CD14-positive monocyte (primary cell): ENCODE measurements at regions not wholly inside any gene's neighbourhood (a gene's known extent, or its start where the extent isn't known, plus 50 kb on each side); places are given as distances from the start of the nearest gene placed in this dataset.

Source experiments
- DNase-seq, 3 donors: peaks; one replicate each; pipeline ENCODE4 v3.0.0-alpha.2; 2011 to 2022
- H2AFZ ChIP-seq: 2 replicates; pipeline ENCODE4 v1.6.0; 2012; ENCODE audit warnings: mild to moderate bottlenecking, low read depth, low read length, inconsistent platforms; ENCODE audit not compliant: insufficient read depth, poor library complexity, severe bottlenecking
- H3K27ac ChIP-seq, 2 donors: 1 replicate in 1 of 2; 2 replicates in 1 of 2; pipeline ENCODE4 v1.5.1; 2012 to 2013; ENCODE audit warnings: low read length in 2 of 2, control low read depth in 1 of 2, inconsistent platforms in 1 of 2, low read depth in 1 of 2, mild to moderate bottlenecking in 1 of 2
- H3K27me3 ChIP-seq, 2 donors: one replicate each; pipeline versions ENCODE4 v1.6.0 to v1.6.1; 2011 to 2013; ENCODE audit warnings: low read length in 2 of 2; ENCODE audit not compliant: control insufficient read depth in 2 of 2, insufficient read depth in 2 of 2
- H3K36me3 ChIP-seq, 2 donors: replicated peaks in 1 of 2; 1 replicate in 1 of 2; 2 replicates in 1 of 2; pipeline versions ENCODE4 v1.5.1 to v1.6.1; 2012 to 2013; ENCODE audit warnings: low read length in 2 of 2, control low read depth in 1 of 2, inconsistent platforms in 1 of 2, mild to moderate bottlenecking in 1 of 2; ENCODE audit not compliant: insufficient read depth in 2 of 2, control insufficient read depth in 1 of 2
- H3K4me1 ChIP-seq, 2 donors: 1 replicate in 1 of 2; 2 replicates in 1 of 2; pipeline versions ENCODE4 v1.5.1 to v1.6.1; 2012 to 2013; ENCODE audit warnings: low read length in 2 of 2, control low read depth in 1 of 2, inconsistent platforms in 1 of 2, mild to moderate bottlenecking in 1 of 2, moderate library complexity in 1 of 2; ENCODE audit not compliant: insufficient read depth in 2 of 2, control insufficient read depth in 1 of 2
- H3K4me2 ChIP-seq: replicated peaks from 2 replicates; pipeline ENCODE3; 2012; ENCODE audit warnings: low read length, moderate library complexity, mild to moderate bottlenecking; ENCODE audit not compliant: poor library complexity, severe bottlenecking; ENCODE audit errors: extremely low read depth
- H3K4me3 ChIP-seq, 3 experiments: fragments of 200-600 bp in 1 of 3; sonication (generic) in 1 of 3; replicated peaks in 1 of 3; 1 replicate in 2 of 3; 2 replicates in 1 of 3; pipeline ENCODE4 v1.5.1; 2011 to 2013; ENCODE audit warnings: low read length in 3 of 3, mild to moderate bottlenecking in 3 of 3, control low read depth in 2 of 3, low read depth in 2 of 3, inconsistent platforms in 1 of 3, moderate library complexity in 1 of 3
- H3K79me2 ChIP-seq: 2 replicates; pipeline ENCODE4 v1.6.0; 2012; ENCODE audit warnings: mild to moderate bottlenecking, control low read depth, inconsistent platforms, low read length, moderate library complexity; ENCODE audit not compliant: insufficient read depth
- H3K9ac ChIP-seq: 2 replicates; pipeline ENCODE4 v1.6.0; 2017; ENCODE audit warnings: low read length, mild to moderate bottlenecking; ENCODE audit not compliant: insufficient read depth, poor library complexity, severe bottlenecking
- H3K9me3 ChIP-seq, 2 donors: replicated peaks in 1 of 2; 1 replicate in 1 of 2; 2 replicates in 1 of 2; pipeline versions ENCODE4 v1.5.1 to v1.6.1; 2012 to 2013; ENCODE audit warnings: low read length in 2 of 2, control low read depth in 1 of 2; ENCODE audit not compliant: control insufficient read depth in 1 of 2, insufficient read depth in 1 of 2
- H4K20me1 ChIP-seq: 2 replicates; pipeline ENCODE4 v1.6.0; 2012; ENCODE audit warnings: mild to moderate bottlenecking, low read length, control low read depth, moderate library complexity; ENCODE audit not compliant: insufficient read depth
- H3K27ac Mint-ChIP-seq, 7 donors: one replicate each; pipeline ENCODE4 v1.8.0; 2020; ENCODE audit warnings: mild to moderate bottlenecking in 7 of 7, mixed read lengths in 7 of 7, moderate library complexity in 6 of 7, inconsistent platforms in 2 of 7
- H3K27me3 Mint-ChIP-seq, 3 donors: one replicate each; pipeline ENCODE4 v1.8.0; 2021 to 2022; ENCODE audit warnings: low read depth in 3 of 3, mild to moderate bottlenecking in 3 of 3, mixed read lengths in 3 of 3, moderate library complexity in 3 of 3, inconsistent platforms in 1 of 3
- H3K36me3 Mint-ChIP-seq, 2 donors: one replicate each; pipeline ENCODE4 v1.8.0; 2020; ENCODE audit warnings: mixed read lengths in 2 of 2, inconsistent platforms in 1 of 2, mild to moderate bottlenecking in 1 of 2
- H3K4me1 Mint-ChIP-seq: one replicate; pipeline ENCODE4 v1.8.0; 2020; ENCODE audit warnings: mild to moderate bottlenecking, mixed read lengths
- H3K4me3 Mint-ChIP-seq, 2 donors: one replicate each; pipeline ENCODE4 v1.8.0; 2020; ENCODE audit warnings: mild to moderate bottlenecking in 2 of 2, mixed read lengths in 2 of 2, moderate library complexity in 1 of 2
- H3K9me3 Mint-ChIP-seq, 7 donors: one replicate each; pipeline ENCODE4 v1.8.0; 2020 to 2022; ENCODE audit warnings: mixed read lengths in 7 of 7, mild to moderate bottlenecking in 6 of 7, moderate library complexity in 6 of 7, inconsistent platforms in 2 of 7
- WGBS: methylation state at CpG from one replicate; pipeline ENCODE4 v1.1.5; 2013; ENCODE audit warnings: missing lambda C conversion rate; ENCODE audit not compliant: insufficient coverage; 5-methylcytosine and 5-hydroxymethylcytosine counted together
- intact Hi-C, 2 donors: fragments of 100-400 bp; cut with micrococcal nuclease; formaldehyde crosslinking; loops; one replicate each; pipeline versions ENCODE4 v1.15.0 to v1.15.1; 2023
- TF ChIP-seq, protein P1 (sequence below): fragments of 200-600 bp; IDR thresholded peaks from one replicate; pipeline ENCODE4 v1.8.0; 2022; ENCODE audit warnings: antibody characterized with exemption, mild to moderate bottlenecking

DNA sequence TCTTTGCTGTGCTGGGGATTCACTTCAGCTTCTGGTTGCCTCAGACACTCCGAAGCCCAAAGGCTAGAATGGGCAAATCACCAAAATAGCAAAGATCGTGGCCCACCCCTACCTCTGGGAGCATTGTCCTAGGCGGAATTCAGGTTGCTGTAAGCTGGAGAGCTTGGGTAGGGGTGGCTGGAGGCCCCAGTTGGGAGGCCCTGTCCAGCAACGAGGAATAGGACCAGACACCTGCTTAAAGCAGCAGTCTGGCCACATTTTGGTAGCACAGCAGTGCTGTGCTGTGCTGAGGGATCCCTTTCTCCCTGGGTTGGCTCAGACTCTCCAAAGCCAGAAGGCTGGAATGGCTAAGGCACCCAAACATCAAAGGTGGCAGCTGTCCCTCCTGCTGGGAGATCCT is 99.3 kb downstream of the CLDN1 start:
- WGBS = 90% methylated on average over 3 of the region's 4 CpGs
- no peak overlapping the region for H3K9ac ChIP-seq
- H3K36me3 ChIP-seq = no peaks in the 10 kb centered on the region
- H2AFZ ChIP-seq = no peak overlapping the region
- no peak overlapping the region for H3K27ac Mint-ChIP-seq
- H3K9me3 Mint-ChIP-seq = peaks cover 0 to 7% (median 5%) of the 10 kb centered on the region in 7 donors
- peaks cover 5% of the 10 kb centered on the region for H3K4me1 Mint-ChIP-seq
- H3K27me3 ChIP-seq = peaks cover 3 to 4% of the 10 kb centered on the region in 2 donors
- no peaks in the 10 kb centered on the region for H3K9me3 ChIP-seq
- DNase-seq = no peak
- intact Hi-C loops = loop anchor here (10.0 kb wide), 2 partner anchors 102 to 472 kb away; partner anchors contain the start of gene CLDN1 (in 1 of the 2)
- H3K4me3 ChIP-seq = no peak overlapping the region
- H3K36me3 Mint-ChIP-seq = no peaks in the 10 kb centered on the region
- H3K4me1 ChIP-seq = peaks cover 0 to 12% of the 10 kb centered on the region in 2 donors
- peaks cover under 1 to 10% (median 3%) of the 10 kb centered on the region in 3 donors for H3K27me3 Mint-ChIP-seq
- no peaks in the 10 kb centered on the region for H3K79me2 ChIP-seq
- H3K4me2 ChIP-seq = no peak overlapping the region
- TF ChIP-seq, protein P1, sequence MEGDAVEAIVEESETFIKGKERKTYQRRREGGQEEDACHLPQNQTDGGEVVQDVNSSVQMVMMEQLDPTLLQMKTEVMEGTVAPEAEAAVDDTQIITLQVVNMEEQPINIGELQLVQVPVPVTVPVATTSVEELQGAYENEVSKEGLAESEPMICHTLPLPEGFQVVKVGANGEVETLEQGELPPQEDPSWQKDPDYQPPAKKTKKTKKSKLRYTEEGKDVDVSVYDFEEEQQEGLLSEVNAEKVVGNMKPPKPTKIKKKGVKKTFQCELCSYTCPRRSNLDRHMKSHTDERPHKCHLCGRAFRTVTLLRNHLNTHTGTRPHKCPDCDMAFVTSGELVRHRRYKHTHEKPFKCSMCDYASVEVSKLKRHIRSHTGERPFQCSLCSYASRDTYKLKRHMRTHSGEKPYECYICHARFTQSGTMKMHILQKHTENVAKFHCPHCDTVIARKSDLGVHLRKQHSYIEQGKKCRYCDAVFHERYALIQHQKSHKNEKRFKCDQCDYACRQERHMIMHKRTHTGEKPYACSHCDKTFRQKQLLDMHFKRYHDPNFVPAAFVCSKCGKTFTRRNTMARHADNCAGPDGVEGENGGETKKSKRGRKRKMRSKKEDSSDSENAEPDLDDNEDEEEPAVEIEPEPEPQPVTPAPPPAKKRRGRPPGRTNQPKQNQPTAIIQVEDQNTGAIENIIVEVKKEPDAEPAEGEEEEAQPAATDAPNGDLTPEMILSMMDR = no peak
- no peak overlapping the region for H3K4me3 Mint-ChIP-seq
- H4K20me1 ChIP-seq = no peaks in the 10 kb centered on the region
- H3K27ac ChIP-seq = no peak overlapping the region

DNA sequence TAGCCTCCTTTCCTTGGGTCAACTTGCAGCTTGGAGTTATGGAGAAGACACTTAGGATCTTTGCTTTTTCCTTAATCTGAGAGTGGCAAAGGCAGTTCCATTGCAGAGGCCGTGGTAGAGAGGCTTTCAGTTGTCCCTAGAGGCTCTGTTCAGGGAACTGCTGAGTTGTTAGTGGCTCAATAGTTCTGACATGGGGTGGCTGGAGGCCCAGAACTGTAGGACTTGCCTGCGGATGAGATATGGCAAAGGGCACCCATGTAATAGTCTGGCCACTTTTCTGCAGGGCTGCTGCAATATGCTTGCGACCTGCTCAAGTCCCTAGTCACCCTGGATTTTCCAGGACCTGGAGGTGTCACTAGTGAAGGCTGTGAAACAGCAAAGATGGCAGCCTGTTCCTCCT is 99.9 kb downstream of the CLDN1 start:
- H3K27me3 Mint-ChIP-seq = peaks cover 0 to 5% (median 0%) of the 10 kb centered on the region in 3 donors
- no peak for DNase-seq

More for the DNA sequence above, 99.9 kb downstream of the CLDN1 start:
- Mint-ChIP-seq H3K4me3 (no peak overlapping the region), H3K27ac (no peak overlapping the region), H3K4me1 (peaks cover 5% of the 10 kb centered on the region), H3K36me3 (no peaks in the 10 kb centered on the region), H3K9me3 (peaks cover 0 to 7% (median 5%) of the 10 kb centered on the region in 7 donors)
- H3K79me2 ChIP-seq = no peaks in the 10 kb centered on the region
- H3K27me3 ChIP-seq = no peaks in the 10 kb centered on the region
- no peak overlapping the region for H3K9ac ChIP-seq
- no peak overlapping the region for H3K4me2 ChIP-seq
- TF ChIP-seq, protein P1 = no peak
- H4K20me1 ChIP-seq = no peaks in the 10 kb centered on the region
- no peak overlapping the region for H3K27ac ChIP-seq
- no peaks in the 10 kb centered on the region for H3K36me3 ChIP-seq
- intact Hi-C loops = loop anchor here (10.0 kb wide), 2 partner anchors 102 to 472 kb away; partner anchors contain the start of gene CLDN1 (in 1 of the 2)
- no peaks in the 10 kb centered on the region for H3K9me3 ChIP-seq
- no peak overlapping the region for H2AFZ ChIP-seq
- H3K4me1 ChIP-seq = peaks cover 0 to 8% of the 10 kb centered on the region in 2 donors
- H3K4me3 ChIP-seq = no peak overlapping the region
- 90% methylated on average over 3 of the region's 3 CpGs for WGBS
